HepG2 (cell line): ENCODE measurements at regions not wholly inside any gene's neighbourhood (a gene's known extent, or its start where the extent isn't known, plus 50 kb on each side); places are given as distances from the start of the nearest gene placed in this dataset.

Source experiments
- CTCF ChIP-seq: sonication (generic); formaldehyde crosslinking; IDR thresholded peaks from 2 replicates; pipeline ENCODE4 v1.5.0; 2020; ENCODE audit warnings: mild to moderate bottlenecking, missing genetic modification reagents, moderate library complexity
- EP300 ChIP-seq, 3 experiments: sonication (generic) in 1 of 3; formaldehyde crosslinking in 1 of 3; IDR thresholded peaks; 2 replicates each; pipeline versions ENCODE4 v1.5.1 to v1.6.1; 2011 to 2020; ENCODE audit warnings: low read depth in 2 of 3, low read length in 2 of 3, borderline replicate concordance in 1 of 3, improper control_type of control experiment in 1 of 3, mild to moderate bottlenecking in 1 of 3, missing genetic modification reagents in 1 of 3, moderate library complexity in 1 of 3
- EZH2 ChIP-seq: conservative IDR thresholded peaks from 2 replicates; pipeline ENCODE4 v1.6.1; 2012; ENCODE audit warnings: mild to moderate bottlenecking, low read depth, low read length, moderate library complexity
- FOXK1 ChIP-seq: sonication (generic); formaldehyde crosslinking; IDR thresholded peaks from 2 replicates; pipeline ENCODE4 v1.4.0; 2020; ENCODE audit warnings: low read depth, missing genetic modification reagents, borderline replicate concordance
- GLI4 ChIP-seq: sonication (generic); formaldehyde crosslinking; IDR thresholded peaks from 2 replicates; pipeline ENCODE4 v1.5.1; 2020; ENCODE audit warnings: missing genetic modification reagents, mild to moderate bottlenecking, moderate library complexity, borderline replicate concordance
- POLR2A ChIP-seq, 2 experiments: IDR thresholded peaks; 2 replicates each; pipeline ENCODE4 v1.6.1; 2011; ENCODE audit warnings: low read depth in 2 of 2, low read length in 2 of 2, mild to moderate bottlenecking in 1 of 2, moderate library complexity in 1 of 2; ENCODE audit not compliant: insufficient read depth in 1 of 2
- STAG1 ChIP-seq: sonication (generic); formaldehyde crosslinking; IDR thresholded peaks from 2 replicates; pipeline ENCODE4 v1.4.0; 2020; ENCODE audit warnings: missing genetic modification reagents
- USF2 ChIP-seq, 2 experiments: sonication (generic) in 1 of 2; formaldehyde crosslinking in 1 of 2; IDR thresholded peaks; 2 replicates each; pipeline versions ENCODE4 v1.5.1 to v1.6.1; 2011 to 2020; ENCODE audit warnings: borderline replicate concordance in 1 of 2, low read depth in 1 of 2, low read length in 1 of 2, mild to moderate bottlenecking in 1 of 2, missing genetic modification reagents in 1 of 2, moderate library complexity in 1 of 2
- ZFP36L2 ChIP-seq: sonication (generic); formaldehyde crosslinking; IDR thresholded peaks from 2 replicates; pipeline ENCODE4 v1.4.0; 2020; ENCODE audit warnings: missing genetic modification reagents
- ZNF432 ChIP-seq: sonication (generic); formaldehyde crosslinking; IDR thresholded peaks from 2 replicates; pipeline ENCODE4 v1.5.0; 2020; ENCODE audit warnings: missing genetic modification reagents, mild to moderate bottlenecking, borderline replicate concordance
- ZNF609 ChIP-seq: sonication (generic); formaldehyde crosslinking; IDR thresholded peaks from 2 replicates; pipeline ENCODE4 v1.4.0; 2020; ENCODE audit warnings: mild to moderate bottlenecking, missing genetic modification reagents, borderline replicate concordance

- TF ChIP-seq USF2 (IDR thresholded peaks at IDR 0.05; ENCODE audit: low read depth, low read length) (no peak), USF2 (CRISPR knock-in tag; IDR thresholded peaks at IDR 0.05; ENCODE audit: borderline replicate concordance) (no peak), ZFP36L2 (CRISPR knock-in tag) (no peak), GLI4 (no peak), ZNF432 (no peak), EP300 (IDR thresholded peaks at IDR 0.05; ENCODE audit: low read depth in 2 of 2, low read length in 2 of 2) (no peak), EP300 (CRISPR knock-in tag; IDR thresholded peaks at IDR 0.05; ENCODE audit: borderline replicate concordance) (no peak), ZNF609 (CRISPR knock-in tag) (no peak), FOXK1 (no peak), POLR2A (IDR thresholded peaks at IDR 0.05; ENCODE audit: insufficient read depth in 1 of 2, low read depth in 2 of 2, low read length in 2 of 2) (no peak), CTCF (CRISPR knock-in tag) (no peak), STAG1 (CRISPR knock-in tag) (no peak), EZH2 (no peak)
These were observed 191.1 kb upstream of the B3GALT2 start for GRCh38 chr1:193377472-193377871.
